ENCODE measurements at regions not wholly inside any gene's neighbourhood (a gene's known extent, or its start where the extent isn't known, plus 50 kb on each side); places are given as distances from the start of the nearest gene placed in this dataset.
A peak's percentile ranks its signal among the peaks of the same experiment; 100 is the strongest.
"Not testable (repeated sequence)": the region's sequence is repeated elsewhere in the genome, so short reads cannot be mapped to it uniquely, and the experiment has no call there.

GRCh38 chr1:166304131-166304530 lies 137.3 kb upstream of the FAM78B start:
- no peak for DNase-seq (ENCODE audit: low read depth)

- DNase-seq (ENCODE audit: low read depth) = no peak
Observed at GRCh38 chr1:166305371-166305770, 138.6 kb upstream of the FAM78B start.

DNA sequence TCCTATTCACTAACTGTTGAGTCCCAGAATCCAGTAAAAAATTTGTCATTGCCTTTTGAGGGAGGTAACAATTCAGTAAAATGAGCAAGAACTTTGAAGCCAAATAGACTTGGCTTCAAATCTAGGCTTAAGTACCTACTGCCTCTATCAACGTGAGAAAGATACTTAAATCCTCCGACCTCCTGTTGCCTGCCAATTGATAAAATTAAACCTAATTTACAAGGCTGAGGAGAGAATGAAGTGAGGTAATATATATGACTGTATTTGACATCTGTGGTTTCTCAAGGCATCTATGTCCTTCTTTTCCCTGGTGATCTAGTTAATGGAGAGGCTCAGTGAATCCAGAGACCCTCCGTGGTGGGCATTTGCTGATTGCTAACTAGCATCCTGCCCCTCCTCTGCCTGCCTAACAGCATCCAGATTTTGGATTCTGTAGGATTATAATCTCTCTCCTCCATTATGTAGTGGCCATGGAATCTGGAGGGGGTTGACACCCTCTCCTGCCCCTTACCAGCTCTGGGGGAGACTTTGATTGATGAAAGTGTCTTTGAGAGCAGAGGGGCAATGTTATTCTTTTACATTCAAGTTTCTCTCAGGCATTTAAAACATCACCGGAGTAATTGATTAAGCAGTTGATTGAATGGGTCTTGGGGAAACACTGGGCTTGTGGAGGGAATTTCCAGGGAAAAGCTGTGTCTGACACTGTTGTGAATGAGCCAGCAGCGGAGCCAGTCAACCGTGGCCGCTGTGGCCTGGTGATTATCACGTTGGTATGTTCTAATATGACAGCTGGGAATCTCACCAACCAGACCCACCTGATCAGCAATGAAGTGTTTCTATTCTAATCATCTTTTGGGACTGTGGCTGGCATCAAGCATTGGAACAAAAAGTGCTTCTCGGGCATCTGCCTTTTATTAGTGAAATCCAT lies 140.7 kb upstream of the FAM78B start:
- DNase-seq (ENCODE audit: low read depth) = no peak

DNA sequence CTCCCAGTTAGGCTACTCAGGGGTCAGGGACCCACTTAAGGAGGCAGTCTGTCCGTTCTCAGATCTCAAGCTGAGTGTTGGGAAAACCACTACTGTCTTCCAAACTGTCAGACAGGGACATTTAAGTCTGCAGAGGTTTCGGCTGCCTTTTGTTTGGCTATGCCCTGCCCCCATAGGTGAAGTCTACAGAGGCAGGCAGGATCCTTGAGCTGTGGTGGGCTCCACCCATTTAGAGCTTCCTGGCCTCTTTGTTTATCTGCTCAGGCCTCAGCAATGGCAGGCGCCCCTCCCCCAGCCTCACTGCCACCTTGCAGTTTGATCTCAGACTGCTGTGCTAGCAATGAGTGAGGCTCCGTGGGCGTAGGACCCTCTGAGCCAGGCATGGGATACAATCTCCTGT lies 149.5 kb upstream of the FAM78B start:
- DNase-seq (ENCODE audit: low read depth) = not testable (repeated sequence)

DNA sequence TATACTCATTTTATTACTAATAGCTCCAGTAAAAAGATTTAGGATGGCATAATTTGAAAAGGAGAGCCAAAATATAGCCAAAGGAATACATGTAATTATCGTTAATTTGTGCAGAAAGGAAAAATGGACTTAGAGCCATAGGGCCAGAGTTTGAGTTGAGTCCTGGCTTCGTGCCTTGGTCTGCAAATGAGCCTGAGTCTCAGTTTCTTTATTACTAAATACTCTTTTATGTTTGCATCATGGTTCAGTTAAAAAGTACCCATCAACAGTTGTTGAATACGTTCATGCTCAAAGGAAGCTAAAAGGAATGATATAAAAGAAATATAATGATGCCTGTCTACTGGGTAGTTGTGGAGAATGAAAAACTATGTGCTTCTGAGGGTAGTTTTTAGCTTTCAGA lies 155.7 kb upstream of the FAM78B start:
- no peak for DNase-seq (ENCODE audit: low read depth)

DNA sequence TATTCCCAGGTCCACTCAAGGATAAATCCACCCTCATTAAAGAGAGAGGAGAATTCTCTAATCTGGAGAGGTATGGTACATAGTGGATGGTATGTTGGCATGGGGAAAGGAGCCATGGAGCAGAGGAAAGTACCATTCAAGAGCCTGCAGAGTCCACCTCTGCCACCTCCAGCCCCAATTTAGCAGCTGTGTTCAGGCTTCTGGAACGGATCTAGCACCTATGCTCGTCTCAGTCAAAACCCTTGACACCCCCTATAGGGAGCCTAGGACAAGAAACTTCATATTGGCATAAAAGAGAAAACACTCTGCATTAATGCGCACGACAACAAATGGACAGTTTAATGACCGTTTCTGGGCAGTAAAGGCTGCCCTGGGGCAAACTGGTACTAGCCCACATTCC lies 161.1 kb upstream of the FAM78B start:
- DNase-seq (ENCODE audit: low read depth) = no peak

- no peak for DNase-seq (ENCODE audit: low read depth)
Observed at GRCh38 chr1:166328956-166329355, 162.2 kb upstream of the FAM78B start.

DNA sequence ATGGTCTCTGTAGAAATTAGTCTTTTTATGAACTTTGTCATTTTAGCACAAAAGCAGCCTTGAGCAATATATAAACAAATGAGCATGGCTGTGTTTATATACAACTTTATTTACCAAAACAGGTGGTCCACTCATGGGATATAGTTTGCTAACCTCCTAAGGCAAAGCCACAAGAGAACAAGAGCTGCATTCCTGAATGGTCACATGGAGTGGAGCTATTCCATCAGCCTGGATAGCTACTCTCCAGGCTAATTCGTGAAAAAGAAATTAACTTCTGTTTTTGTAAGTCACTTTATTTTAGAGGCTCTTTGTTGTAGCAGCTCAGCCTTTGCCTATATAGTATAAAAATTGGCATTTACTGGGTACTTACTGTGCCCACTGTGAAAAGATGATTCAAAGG lies 163.3 kb upstream of the FAM78B start:
- DNase-seq (ENCODE audit: low read depth) = no peak

GRCh38 chr1:166338105-166338504 lies 171.3 kb upstream of the FAM78B start:
- no peak for DNase-seq (ENCODE audit: low read depth)

GRCh38 chr1:166340709-166341108 lies 173.9 kb upstream of the FAM78B start:
- no peak for DNase-seq (ENCODE audit: low read depth)

DNA sequence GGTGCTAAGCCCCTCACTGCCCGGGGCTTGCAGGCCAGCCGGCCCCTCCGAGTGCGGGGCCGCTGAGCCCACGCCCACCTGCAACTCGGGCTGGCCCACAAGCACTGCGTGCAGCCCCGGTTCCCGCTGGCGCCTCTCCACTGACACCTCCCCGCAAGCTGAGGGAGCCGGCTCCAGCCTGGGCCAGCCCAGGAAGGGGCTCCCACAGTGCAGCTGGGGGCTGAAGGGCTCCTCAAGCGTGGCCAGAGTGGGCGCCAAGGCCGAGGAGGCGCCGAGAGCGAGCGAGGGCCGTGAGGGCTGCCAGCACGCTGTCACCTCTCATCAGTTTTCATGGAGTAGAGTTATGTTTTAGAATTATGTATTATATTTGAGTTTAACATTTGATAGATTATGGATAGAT lies 176.5 kb upstream of the FAM78B start:
- no peak for DNase-seq (ENCODE audit: low read depth)

- no peak for DNase-seq (ENCODE audit: low read depth)
Observed at GRCh38 chr1:166350490-166350889, 183.7 kb upstream of the FAM78B start.

- DNase-seq (ENCODE audit: low read depth) = no peak
Observed at GRCh38 chr1:166351676-166352075, 184.9 kb upstream of the FAM78B start.

GRCh38 chr1:166353213-166353612 lies 186.4 kb upstream of the FAM78B start:
- no peak for DNase-seq (ENCODE audit: low read depth)

DNA sequence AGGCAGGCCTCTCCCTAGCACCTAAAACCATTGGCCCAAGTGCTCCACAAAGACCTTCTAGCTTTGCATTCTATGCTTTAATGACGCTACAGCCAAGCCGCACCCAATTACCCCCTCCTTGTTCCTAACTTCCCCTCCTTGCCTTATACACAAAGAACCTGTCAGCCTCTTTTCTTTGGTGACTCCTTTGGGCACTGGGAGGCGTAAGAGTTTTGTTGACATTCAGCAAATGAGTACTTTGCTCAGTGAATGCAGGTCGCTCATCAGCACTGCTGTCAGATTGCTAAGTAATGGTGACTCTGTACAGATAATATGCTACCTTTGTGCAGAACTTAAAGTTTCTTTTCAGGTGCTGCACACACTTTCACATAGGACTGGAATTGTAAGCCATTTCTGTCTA lies 187.6 kb upstream of the FAM78B start:
- peak; percentile 10 for DNase-seq (ENCODE audit: low read depth)

- no peak for DNase-seq (ENCODE audit: low read depth)
Observed at GRCh38 chr1:166365081-166365480, 198.3 kb upstream of the FAM78B start.

DNA sequence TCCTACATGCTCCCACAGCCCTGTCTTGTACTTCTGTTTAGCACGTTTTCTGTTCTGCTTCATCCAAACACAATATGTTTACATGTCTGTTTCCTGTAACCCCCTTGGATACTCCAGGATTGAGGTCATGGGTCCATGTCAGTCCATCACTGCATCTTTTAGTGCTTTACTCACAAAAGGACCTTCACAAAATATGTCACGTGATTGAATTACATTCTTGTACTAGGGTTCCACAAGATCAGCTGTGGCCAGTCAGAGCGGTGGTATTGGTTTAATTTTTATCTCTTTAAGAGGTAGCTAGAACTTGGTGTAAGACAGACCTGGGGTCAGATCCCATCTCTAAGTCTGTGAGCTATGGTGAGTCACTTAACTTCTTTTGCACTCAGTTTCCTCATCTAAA lies 201.2 kb upstream of the FAM78B start:
- DNase-seq (ENCODE audit: low read depth) = no peak

DNA sequence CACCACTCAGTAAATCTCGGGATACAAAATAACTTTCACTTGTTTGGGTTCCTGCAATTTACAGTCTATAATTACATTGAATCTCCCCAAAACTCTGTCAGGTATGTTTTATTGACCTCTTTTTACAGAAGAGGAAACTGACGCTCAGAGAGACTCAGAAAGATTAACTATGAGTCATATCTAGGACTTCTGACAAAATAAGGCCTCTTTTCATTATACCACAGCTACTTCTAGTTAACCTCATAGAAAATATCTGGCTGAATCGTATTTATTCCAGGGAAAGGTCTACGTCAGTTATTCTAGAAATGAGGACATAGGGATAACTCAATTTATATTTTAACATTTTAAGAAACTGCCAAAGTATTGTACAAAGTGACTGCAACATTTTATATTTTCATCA lies 211.1 kb upstream of the FAM78B start:
- peak; percentile 11 for DNase-seq (ENCODE audit: low read depth)

GRCh38 chr1:166378805-166379204 lies 212.0 kb upstream of the FAM78B start:
- no peak for DNase-seq (ENCODE audit: low read depth)

GRCh38 chr1:166379447-166379846 lies 212.6 kb upstream of the FAM78B start:
- DNase-seq (ENCODE audit: low read depth) = peak; percentile 40

DNA sequence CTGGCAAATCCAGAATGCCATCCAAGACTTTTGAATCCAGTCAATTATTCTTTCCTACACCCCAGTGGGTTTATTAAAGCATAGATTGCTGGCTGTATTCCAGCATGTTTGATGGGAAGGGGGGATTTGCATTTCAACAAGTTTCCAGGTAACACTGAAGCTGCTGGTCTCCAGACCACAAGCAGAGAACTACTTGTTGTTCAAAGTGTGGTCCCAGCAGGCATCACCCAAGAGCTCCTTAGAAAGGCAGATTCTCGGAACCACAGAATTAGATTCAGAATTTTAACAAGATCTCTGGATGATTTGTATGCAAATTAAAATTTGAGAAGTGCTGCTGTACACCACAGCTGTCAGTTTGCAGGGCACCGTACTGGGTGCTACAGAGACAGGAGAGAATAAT lies 216.3 kb upstream of the FAM78B start:
- DNase-seq (ENCODE audit: low read depth) = no peak

DNA sequence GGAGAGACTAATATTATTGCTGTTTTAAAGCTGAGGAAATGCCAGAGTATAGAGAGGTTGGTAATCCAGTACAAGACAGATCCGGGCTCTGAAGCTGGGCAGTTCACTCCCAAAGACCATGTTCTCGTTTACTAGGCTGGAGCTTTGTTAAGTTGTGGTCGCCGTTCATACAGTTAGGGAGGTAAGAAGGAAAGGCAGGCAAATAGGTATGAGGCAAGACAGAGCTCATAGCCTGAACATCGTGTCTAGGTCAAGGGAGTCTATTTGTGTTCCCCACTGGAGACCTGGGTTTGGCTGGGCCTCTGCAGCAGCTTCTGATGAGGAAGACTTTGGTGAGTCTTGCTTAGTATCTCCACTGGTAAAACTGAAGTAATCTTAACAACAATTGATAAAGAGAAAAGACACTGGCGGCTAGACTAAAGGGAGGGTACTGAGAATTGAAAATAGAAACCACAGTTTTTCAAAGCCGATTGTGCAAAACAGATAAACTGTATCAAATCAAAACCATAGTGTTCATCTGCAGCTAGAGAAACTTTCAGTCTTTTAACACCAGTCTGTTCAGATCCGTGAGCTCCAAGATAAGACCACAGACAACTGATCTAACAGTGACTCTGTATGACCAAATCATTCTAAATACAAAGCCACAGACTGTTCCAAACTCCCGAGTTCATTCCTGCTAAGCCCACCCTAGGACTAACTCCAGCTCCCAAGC lies 217.0 kb upstream of the FAM78B start:
- no peak for DNase-seq (ENCODE audit: low read depth)

GRCh38 chr1:166384948-166385347 lies 218.1 kb upstream of the FAM78B start:
- no peak for DNase-seq (ENCODE audit: low read depth)

All from HT1080 (cell line).